C4-2B (cell line): ENCODE measurements at regions not wholly inside any gene's neighbourhood (a gene's known extent, or its start where the extent isn't known, plus 50 kb on each side); places are given as distances from the start of the nearest gene placed in this dataset.

ENCODE experiments used
- H3K27ac ChIP-seq: fragments of 450-650 bp; 2 replicates; pipeline ENCODE4 v1.5.1; 2017
- ZFX ChIP-seq: fragments of 450-650 bp; IDR thresholded peaks from 2 replicates; pipeline ENCODE4 v1.6.1; 2017
- TF ChIP-seq, protein P1 (sequence below): fragments of 450-650 bp; conservative IDR thresholded peaks from 2 replicates; pipeline ENCODE4 v1.5.1; 2017; ENCODE audit warnings: mild to moderate bottlenecking

DNA sequence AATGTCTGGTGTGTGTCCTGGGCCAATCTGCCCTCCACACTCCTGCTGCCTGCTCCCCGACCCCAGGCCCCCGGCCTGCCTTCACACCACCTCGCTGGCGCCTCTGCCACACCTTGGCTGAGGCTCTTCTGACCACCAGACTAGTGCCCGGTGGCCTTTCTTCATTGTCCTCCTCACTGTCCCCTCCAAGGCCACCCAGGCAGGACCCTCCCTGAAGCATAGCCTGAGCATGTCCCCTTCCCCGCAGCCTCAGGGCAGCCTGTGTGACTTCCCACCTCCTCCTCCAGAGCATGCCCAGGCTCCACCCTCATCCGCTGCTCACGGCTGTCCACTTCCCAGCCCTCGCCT, 154.6 kb downstream of the OLFM1 start:
- TF ChIP-seq, protein P1, sequence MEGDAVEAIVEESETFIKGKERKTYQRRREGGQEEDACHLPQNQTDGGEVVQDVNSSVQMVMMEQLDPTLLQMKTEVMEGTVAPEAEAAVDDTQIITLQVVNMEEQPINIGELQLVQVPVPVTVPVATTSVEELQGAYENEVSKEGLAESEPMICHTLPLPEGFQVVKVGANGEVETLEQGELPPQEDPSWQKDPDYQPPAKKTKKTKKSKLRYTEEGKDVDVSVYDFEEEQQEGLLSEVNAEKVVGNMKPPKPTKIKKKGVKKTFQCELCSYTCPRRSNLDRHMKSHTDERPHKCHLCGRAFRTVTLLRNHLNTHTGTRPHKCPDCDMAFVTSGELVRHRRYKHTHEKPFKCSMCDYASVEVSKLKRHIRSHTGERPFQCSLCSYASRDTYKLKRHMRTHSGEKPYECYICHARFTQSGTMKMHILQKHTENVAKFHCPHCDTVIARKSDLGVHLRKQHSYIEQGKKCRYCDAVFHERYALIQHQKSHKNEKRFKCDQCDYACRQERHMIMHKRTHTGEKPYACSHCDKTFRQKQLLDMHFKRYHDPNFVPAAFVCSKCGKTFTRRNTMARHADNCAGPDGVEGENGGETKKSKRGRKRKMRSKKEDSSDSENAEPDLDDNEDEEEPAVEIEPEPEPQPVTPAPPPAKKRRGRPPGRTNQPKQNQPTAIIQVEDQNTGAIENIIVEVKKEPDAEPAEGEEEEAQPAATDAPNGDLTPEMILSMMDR, result no peak
- no peak for TF ChIP-seq ZFX
- H3K27ac ChIP-seq, result no peak overlapping the region

DNA sequence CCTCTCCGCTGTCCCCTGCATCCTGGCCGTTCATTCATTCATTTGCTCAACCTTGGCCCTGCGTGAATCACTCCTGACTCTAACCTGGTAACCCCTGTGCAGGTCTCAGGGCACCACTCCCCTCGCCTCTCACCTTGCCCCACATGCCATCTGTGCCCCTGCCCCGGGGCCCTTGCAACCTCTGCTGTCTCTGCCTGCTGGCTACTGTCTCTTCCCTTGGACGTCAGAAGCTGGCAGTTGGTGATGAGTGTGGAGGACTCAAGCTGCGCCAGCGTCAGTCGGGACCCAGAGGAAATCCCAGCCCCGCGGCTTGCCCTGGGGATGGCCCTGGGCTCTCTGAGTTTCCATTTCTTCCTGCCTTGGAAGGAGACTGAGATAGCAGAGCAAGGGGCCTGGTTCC, 154.9 kb downstream of the OLFM1 start:
- TF ChIP-seq ZFX, result no peak
- TF ChIP-seq, protein P1, result no peak
- no peak overlapping the region for H3K27ac ChIP-seq

DNA sequence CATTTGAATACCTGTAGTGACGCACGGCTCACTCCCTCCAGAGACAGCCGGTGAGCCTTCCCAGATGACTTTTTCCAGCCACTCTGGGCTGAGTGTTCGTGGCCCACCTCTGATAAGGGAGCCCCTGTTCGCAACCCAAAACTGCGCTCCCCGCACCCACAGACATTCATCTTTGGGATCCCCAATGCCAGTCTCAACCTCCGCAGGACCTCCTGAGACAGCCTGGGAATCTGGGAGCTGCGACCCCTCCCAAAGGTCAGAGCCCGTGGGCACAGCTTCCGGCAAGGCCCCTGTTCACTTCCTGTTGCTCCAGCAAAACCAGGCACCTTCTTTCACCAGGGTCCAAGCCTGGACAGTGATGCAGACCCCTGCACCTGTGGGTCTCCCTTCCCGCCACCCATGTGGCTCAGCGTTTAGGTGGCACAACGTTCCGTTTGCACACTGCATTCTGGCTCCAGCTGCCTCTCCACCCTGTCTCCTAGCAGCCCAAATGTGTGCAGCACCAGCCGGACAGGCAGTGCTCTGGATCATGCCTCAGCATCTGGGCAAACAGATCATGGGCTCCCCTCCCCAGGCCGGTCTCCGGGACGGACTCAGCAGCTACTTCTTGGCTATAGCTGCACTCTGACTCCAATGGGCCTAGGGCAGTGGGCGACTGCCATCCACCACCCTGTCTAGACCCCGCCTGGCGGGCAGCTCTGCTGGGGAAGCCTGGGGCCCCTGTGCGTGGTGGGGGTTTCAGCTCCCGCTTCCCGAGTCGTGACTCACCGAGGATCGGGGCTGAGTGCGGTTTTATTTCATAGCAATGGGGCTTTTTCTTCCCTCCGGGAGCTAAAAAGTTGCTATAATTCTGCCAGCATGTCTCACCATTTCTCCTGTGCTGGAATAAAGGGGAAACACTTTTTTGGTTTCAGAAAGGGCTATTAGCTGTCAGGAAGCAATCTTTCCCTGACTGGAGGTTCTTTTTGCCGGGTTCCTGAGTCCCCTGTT, 156.0 kb downstream of the OLFM1 start:
- TF ChIP-seq ZFX, result no peak
- TF ChIP-seq, protein P1, result no peak
- no peak overlapping the region for H3K27ac ChIP-seq

DNA sequence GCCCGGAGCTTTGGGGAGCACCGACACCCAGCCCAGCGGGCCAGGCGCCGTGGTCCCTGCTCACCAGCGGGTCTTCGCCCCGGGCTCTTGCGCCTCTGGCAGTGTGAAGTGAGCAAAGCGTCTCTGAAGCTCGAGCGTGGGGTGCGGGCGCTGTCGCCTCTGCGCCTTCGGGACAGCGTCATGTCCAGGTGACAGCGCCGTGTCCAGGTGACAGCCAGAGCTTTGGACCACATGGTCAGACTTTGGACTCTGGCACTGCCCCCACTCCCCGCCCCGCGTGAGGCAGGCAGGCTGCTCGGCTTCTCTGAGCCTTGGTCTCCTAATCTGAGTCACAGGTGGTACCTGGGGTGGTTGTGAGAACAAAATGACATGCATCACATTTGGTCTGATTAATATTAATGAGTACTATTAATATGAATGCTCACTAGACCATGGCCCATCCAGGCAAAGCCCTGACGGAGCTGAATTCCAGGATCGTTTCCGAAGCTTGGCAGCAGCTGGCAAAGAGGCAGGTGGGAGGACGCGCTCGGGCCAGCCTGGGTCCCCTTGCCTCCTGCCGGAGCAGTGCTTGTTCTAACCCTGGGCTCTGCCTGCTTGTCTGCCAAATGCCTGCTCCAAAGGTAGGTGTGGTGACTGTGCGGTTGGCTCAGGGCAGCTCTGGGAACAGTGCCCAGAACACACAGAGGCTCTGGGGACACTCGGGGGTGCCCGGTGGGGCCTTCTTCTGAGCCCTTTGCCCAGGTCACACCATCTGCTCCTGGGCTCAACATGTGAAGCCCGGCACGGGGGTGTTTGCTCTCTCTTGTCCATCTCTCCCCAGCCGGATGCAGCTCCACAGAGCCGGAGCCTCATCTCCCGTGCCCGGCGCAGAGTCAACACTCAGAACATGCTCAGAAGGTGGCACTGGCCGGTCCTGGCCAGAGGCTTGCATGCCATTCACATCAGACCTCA, 157.1 kb downstream of the OLFM1 start:
- no peak overlapping the region for H3K27ac ChIP-seq
- no peak for TF ChIP-seq ZFX
- TF ChIP-seq, protein P1, result no peak

DNA sequence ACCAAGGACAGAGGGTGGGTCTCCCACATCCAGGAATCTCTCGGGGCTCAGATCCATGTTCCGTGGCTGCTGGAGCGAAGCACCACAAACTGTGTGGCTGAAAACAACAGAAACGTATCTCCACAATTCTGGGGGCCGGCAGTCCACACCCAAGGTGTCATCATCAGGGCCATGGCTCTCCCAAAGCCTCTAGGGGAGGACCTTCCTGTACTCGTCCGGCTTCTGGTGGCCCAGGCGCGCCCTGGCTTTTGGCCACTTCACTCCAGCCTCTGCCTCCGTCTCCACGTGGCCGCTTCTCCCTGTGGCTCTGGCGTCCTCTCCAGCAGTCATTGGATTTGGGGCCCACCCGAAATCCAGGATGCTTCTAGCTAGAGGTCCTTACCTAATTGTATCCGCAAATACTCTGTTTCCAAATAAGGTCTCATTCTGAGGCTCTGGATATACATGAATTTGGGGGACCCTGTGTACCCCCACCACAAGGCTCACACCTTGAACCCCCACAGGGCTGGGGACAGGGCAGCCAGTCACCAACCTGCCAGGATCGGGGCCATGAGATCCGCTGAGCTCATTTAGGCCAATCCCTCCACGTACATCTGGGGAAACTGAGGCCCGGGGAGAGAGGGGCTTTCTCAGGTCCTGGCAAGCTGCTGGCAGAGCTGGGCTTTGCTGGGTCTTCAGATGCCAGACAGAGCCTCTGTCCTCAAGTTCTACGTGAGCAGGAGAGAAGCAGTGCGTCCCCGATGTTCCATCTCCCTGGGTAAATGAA, 158.2 kb downstream of the OLFM1 start:
- H3K27ac ChIP-seq, result no peak overlapping the region

DNA sequence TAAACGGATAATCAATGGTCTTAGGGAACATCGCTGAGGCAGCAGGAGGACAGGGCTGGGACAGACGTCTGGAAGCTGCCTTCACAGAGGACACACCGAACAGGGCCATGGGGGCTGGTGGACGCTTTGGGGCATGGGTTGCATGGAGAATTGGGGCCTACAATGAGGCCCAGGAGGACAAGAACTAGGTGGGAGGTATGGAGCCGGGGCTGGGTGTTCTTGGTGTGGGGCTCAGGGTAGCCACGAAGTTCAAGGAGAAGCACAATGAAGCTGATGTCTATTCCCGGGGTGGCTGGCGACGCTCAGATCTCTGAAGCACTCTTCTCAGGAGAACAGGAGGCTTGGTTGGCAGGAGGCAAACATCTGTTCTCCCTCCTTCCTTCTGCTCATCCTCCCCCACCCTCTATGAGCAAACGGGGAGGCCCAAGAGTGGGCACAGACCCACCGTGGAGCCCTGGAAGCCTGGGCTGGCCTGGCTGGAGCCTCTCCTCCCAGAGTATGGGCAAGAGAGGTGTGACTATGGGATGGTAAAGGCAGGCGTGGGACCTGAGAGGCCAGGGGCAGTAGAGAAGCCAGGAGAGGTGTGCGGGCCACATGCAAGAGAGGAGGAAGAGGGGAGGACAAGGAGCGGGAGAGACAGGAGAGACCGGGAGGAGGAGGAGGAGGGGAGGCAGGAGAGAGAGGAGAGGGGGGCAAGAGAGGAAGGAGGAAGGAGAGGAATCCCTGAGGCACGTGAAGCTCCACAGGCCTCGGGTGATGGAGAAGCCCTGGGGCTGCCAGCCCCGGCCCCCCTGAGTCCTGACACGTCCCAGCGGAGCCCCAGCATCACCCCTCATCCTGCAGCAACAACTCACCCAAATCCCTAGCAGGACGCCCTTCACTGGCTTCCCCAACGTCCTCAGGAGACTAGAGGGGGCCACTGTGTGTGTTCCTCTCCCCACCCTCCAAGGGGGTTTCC, 159.1 kb downstream of the OLFM1 start:
- TF ChIP-seq, protein P1, result no peak
- TF ChIP-seq ZFX, result no peak
- H3K27ac ChIP-seq, result no peak overlapping the region

More for the DNA sequence above, 158.2 kb downstream of the OLFM1 start:
- TF ChIP-seq, protein P1, result no peak
- TF ChIP-seq ZFX, result no peak
